Vagina (tissue), 2 donors: ENCODE measurements at regions not wholly inside any gene's neighbourhood (a gene's known extent, or its start where the extent isn't known, plus 50 kb on each side); places are given as distances from the start of the nearest gene placed in this dataset.

ENCODE experiments used
- CTCF ChIP-seq, 3 experiments: fragments of 450-650 bp in 2 of 3; fragments of 200-600 bp in 1 of 3; sonication (generic) in 1 of 3; IDR thresholded peaks; one replicate each; pipeline ENCODE4 v1.5.1; 2017 to 2019; ENCODE audit warnings: antibody characterized with exemption in 3 of 3, mild to moderate bottlenecking in 2 of 3, moderate library complexity in 2 of 3
- POLR2A ChIP-seq, 2 donors: fragments of 450-650 bp; IDR thresholded peaks; one replicate each; pipeline ENCODE4 v1.6.1; 2017; ENCODE audit warnings: antibody characterized with exemption in 2 of 2, mild to moderate bottlenecking in 2 of 2, moderate library complexity in 2 of 2
- POLR2AphosphoS5 ChIP-seq, 2 donors: sonication (generic); formaldehyde crosslinking; IDR thresholded peaks; one replicate each; pipeline ENCODE4 v1.9.0; 2017; ENCODE audit warnings: antibody characterized with exemption in 2 of 2, mild to moderate bottlenecking in 2 of 2, low read depth in 1 of 2; ENCODE audit not compliant: insufficient read depth in 1 of 2

- TF ChIP-seq CTCF (IDR thresholded peaks at IDR 0.05) (no peak), POLR2AphosphoS5 (IDR thresholded peaks at IDR 0.05; ENCODE audit: insufficient read depth in 1 of 2, low read depth in 1 of 2) (no peak), POLR2A (IDR thresholded peaks at IDR 0.05) (no peak)
Observed at GRCh38 chr22:48490500-48491411, 1336.9 kb downstream of the BRD1 start.
